IMR-90 (cell line): ENCODE measurements at regions not wholly inside any gene's neighbourhood (a gene's known extent, or its start where the extent isn't known, plus 50 kb on each side); places are given as distances from the start of the nearest gene placed in this dataset.

Source experiments
- BHLHE40 ChIP-seq: fragments of 150-350 bp; IDR thresholded peaks from 2 replicates; pipeline ENCODE4 v1.6.1; 2016; ENCODE audit warnings: mild to moderate bottlenecking, low read depth, low read length
- CTCF ChIP-seq: conservative IDR thresholded peaks from 2 replicates; pipeline ENCODE4 v1.5.1; 2012; ENCODE audit warnings: mild to moderate bottlenecking, low read depth, low read length, improper control_type of control experiment
- RAD21 ChIP-seq: IDR thresholded peaks from 2 replicates; pipeline ENCODE4 v1.6.1; 2012; ENCODE audit warnings: low read length, improper control_type of control experiment
- USF2 ChIP-seq: fragments of 150-350 bp; IDR thresholded peaks from 2 replicates; pipeline ENCODE4 v1.6.1; 2017; ENCODE audit warnings: mild to moderate bottlenecking, antibody characterized with exemption, low read length, low read depth

- TF ChIP-seq USF2 (no peak), RAD21 (no peak), BHLHE40 (no peak), CTCF (no peak)
Measured at GRCh38 chr18:31255953-31256352, 62.0 kb upstream of the DSG1 start.
